PC-9 (cell line): ENCODE measurements at regions not wholly inside any gene's neighbourhood (a gene's known extent, or its start where the extent isn't known, plus 50 kb on each side); places are given as distances from the start of the nearest gene placed in this dataset.

ENCODE experiments used
- EZH2 ChIP-seq: fragments of 200-600 bp; sonication (generic); IDR thresholded peaks from 2 replicates; pipeline ENCODE4 v1.8.0; 2017; ENCODE audit warnings: antibody characterized with exemption, low read depth
- TF ChIP-seq, protein P1 (sequence below): fragments of 200-600 bp; sonication (generic); conservative IDR thresholded peaks from 2 replicates; pipeline ENCODE4 v1.6.1; 2017; ENCODE audit warnings: mixed run types, antibody characterized with exemption, mild to moderate bottlenecking, moderate library complexity

DNA sequence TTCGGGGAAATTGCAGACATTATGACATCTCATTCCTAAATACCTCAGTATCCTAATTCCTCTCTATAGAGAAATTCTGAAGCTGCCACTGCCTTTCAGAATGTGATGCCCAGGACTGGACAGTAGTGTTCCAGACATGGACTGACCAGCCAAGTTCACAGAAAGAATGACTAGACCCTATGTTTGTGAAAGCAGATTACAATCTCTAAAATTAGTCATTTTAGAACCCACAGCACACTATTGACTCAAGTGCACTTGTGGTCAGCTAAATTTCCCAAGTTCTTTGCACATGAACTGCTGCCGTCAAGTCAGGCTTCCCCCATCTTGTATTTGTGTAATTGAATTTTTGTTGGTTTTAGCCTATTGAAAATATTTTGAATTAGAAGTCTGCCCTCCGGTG is 81.0 kb upstream of the ESX1 start:
- TF ChIP-seq, protein P1, sequence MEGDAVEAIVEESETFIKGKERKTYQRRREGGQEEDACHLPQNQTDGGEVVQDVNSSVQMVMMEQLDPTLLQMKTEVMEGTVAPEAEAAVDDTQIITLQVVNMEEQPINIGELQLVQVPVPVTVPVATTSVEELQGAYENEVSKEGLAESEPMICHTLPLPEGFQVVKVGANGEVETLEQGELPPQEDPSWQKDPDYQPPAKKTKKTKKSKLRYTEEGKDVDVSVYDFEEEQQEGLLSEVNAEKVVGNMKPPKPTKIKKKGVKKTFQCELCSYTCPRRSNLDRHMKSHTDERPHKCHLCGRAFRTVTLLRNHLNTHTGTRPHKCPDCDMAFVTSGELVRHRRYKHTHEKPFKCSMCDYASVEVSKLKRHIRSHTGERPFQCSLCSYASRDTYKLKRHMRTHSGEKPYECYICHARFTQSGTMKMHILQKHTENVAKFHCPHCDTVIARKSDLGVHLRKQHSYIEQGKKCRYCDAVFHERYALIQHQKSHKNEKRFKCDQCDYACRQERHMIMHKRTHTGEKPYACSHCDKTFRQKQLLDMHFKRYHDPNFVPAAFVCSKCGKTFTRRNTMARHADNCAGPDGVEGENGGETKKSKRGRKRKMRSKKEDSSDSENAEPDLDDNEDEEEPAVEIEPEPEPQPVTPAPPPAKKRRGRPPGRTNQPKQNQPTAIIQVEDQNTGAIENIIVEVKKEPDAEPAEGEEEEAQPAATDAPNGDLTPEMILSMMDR, result no peak
- no peak for TF ChIP-seq EZH2
